Neural cell (in vitro differentiated cells): ENCODE measurements at regions not wholly inside any gene's neighbourhood (a gene's known extent, or its start where the extent isn't known, plus 50 kb on each side); places are given as distances from the start of the nearest gene placed in this dataset.

ENCODE experiments used
- H2AFZ ChIP-seq: fragments of 200-600, 300-800 bp; sonication (generic), shearing (Covaris generic); 2 replicates; pipeline ENCODE4 v1.6.0; 2014; ENCODE audit warnings: low read depth, mild to moderate bottlenecking, antibody characterized with exemption, low read length, moderate library complexity
- H3F3A ChIP-seq: fragments of 200-600 bp; shearing (Covaris generic); 2 replicates; pipeline ENCODE4 v1.6.1; 2016; ENCODE audit warnings: mild to moderate bottlenecking, moderate library complexity, mixed read lengths, antibody characterized with exemption, low read length; ENCODE audit not compliant: insufficient read depth, poor library complexity, severe bottlenecking
- H3K27ac ChIP-seq: fragments of 200-600, 300-800 bp; sonication (generic), shearing (Covaris generic); 2 replicates; pipeline ENCODE4 v1.5.1; 2014; ENCODE audit warnings: mild to moderate bottlenecking, low read length, moderate library complexity
- H3K27me3 ChIP-seq: fragments of 300-800, 200-600 bp; sonication (generic), shearing (Covaris generic); 2 replicates; pipeline ENCODE4 v1.6.0; 2014; ENCODE audit warnings: mild to moderate bottlenecking, low read depth, low read length, moderate library complexity; ENCODE audit not compliant: insufficient read depth
- H3K36me3 ChIP-seq: fragments of 300-800, 200-600 bp; sonication (generic), shearing (Covaris generic); 2 replicates; pipeline ENCODE4 v1.5.1; 2014; ENCODE audit warnings: mild to moderate bottlenecking, antibody characterized with exemption, low read length, moderate library complexity; ENCODE audit not compliant: insufficient read depth
- H3K4me2 ChIP-seq: fragments of 300-800, 200-600 bp; sonication (generic), shearing (Covaris generic); 2 replicates; pipeline ENCODE4 v1.6.0; 2014; ENCODE audit warnings: mild to moderate bottlenecking, low read length
- H3K4me3 ChIP-seq: fragments of 300-800, 200-600 bp; sonication (generic), shearing (Covaris generic); 2 replicates; pipeline ENCODE4 v1.5.1; 2014; ENCODE audit warnings: mild to moderate bottlenecking, low read length, moderate library complexity
- H3K79me2 ChIP-seq: fragments of 200-600 bp; shearing (Covaris generic); replicated peaks from 2 replicates; pipeline ENCODE4 v1.6.0; 2014; ENCODE audit warnings: mild to moderate bottlenecking, low read length, moderate library complexity; ENCODE audit not compliant: insufficient read depth
- H3K9ac ChIP-seq: fragments of 300-800, 200-600 bp; sonication (generic), shearing (Covaris generic); 2 replicates; pipeline ENCODE4 v1.6.1; 2016; ENCODE audit warnings: mild to moderate bottlenecking, low read length, mixed read lengths
- H3K9me2 ChIP-seq: fragments of 200-600 bp; shearing (Covaris generic); 2 replicates; pipeline ENCODE4 v1.6.1; 2016; ENCODE audit warnings: mild to moderate bottlenecking, low read length, mixed read lengths; ENCODE audit not compliant: insufficient read depth
- H3K9me3 ChIP-seq: fragments of 200-600, 300-800 bp; sonication (generic), shearing (Covaris generic); 2 replicates; pipeline ENCODE4 v1.6.1; 2016; ENCODE audit warnings: mild to moderate bottlenecking, mixed run types, low read length, moderate library complexity, mixed read lengths
- H4K20me1 ChIP-seq: fragments of 200-600 bp; shearing (Covaris generic); 2 replicates; pipeline ENCODE4 v1.6.1; 2016; ENCODE audit warnings: mild to moderate bottlenecking, mixed run types; ENCODE audit not compliant: insufficient read depth
- EP300 ChIP-seq: fragments of 450-650 bp; conservative IDR thresholded peaks from 2 replicates; pipeline ENCODE4 v1.6.1; 2014; ENCODE audit warnings: antibody characterized with exemption, mild to moderate bottlenecking, moderate library complexity; ENCODE audit not compliant: poor library complexity, severe bottlenecking
- EZH2 ChIP-seq: fragments of 200-600, 300-800 bp; shearing (Covaris generic), sonication (generic); IDR thresholded peaks from 2 replicates; pipeline ENCODE4 v1.6.1; 2014; ENCODE audit warnings: antibody characterized with exemption, low read length, borderline replicate concordance, mild to moderate bottlenecking; ENCODE audit not compliant: insufficient read depth, poor library complexity, severe bottlenecking
- MXI1 ChIP-seq: fragments of 450-650 bp; conservative IDR thresholded peaks from 2 replicates; pipeline ENCODE4 v1.6.1; 2014; ENCODE audit warnings: antibody characterized with exemption, mild to moderate bottlenecking; ENCODE audit not compliant: poor library complexity, severe bottlenecking
- POLR2AphosphoS5 ChIP-seq: IDR thresholded peaks from 2 replicates; pipeline ENCODE4 v1.6.1; 2012
- RAD21 ChIP-seq: fragments of 450-650 bp; conservative IDR thresholded peaks from 2 replicates; pipeline ENCODE4 v1.6.1; 2014; ENCODE audit warnings: antibody characterized with exemption, mild to moderate bottlenecking, moderate library complexity
- SMC3 ChIP-seq: fragments of 450-650 bp; conservative IDR thresholded peaks from 2 replicates; pipeline ENCODE4 v1.6.1; 2014; ENCODE audit warnings: antibody characterized with exemption, mild to moderate bottlenecking, moderate library complexity; ENCODE audit not compliant: poor library complexity
- TAF1 ChIP-seq: IDR thresholded peaks from 2 replicates; pipeline ENCODE4 v1.6.1; 2012; ENCODE audit warnings: low read depth
- TF ChIP-seq, protein P1 (sequence below): fragments of 450-650 bp; IDR thresholded peaks from 2 replicates; pipeline ENCODE4 v1.5.1; 2014; ENCODE audit warnings: antibody characterized with exemption, mild to moderate bottlenecking, moderate library complexity; ENCODE audit not compliant: poor library complexity, severe bottlenecking
- TF ChIP-seq, protein P2 (sequence below): IDR thresholded peaks from 2 replicates; pipeline ENCODE4 v1.6.1; 2012; ENCODE audit warnings: borderline replicate concordance

DNA sequence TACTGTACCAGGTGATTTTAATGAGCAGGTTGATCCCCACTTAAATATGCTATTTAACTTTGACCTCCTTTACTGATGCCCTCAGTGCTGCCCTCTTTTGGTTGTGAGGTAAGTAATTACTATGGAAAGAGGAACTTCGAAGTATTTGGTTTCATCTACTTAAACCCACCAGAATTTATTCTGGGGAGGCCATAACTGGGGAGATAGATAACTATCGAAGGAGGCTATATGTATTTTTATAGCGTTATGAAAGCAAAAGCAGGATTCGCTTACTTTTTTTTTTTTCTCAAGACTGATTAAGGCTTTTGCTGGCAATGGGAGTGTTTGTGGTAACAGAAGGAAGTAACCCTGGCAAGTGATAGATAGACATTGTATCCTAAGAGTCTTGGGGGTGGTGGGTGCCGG, 168.9 kb upstream of the CENPW start:
- no peaks in the 10 kb centered on the region for H4K20me1 ChIP-seq
- no peaks in the 10 kb centered on the region for H3K36me3 ChIP-seq
- no peaks in the 10 kb centered on the region for H3K79me2 ChIP-seq
- no peaks in the 10 kb centered on the region for H3F3A ChIP-seq
- H3K9me2 ChIP-seq, result no peaks in the 10 kb centered on the region
- TF ChIP-seq MXI1, result no peak
- TF ChIP-seq EZH2, result no peak
- TF ChIP-seq, protein P1, sequence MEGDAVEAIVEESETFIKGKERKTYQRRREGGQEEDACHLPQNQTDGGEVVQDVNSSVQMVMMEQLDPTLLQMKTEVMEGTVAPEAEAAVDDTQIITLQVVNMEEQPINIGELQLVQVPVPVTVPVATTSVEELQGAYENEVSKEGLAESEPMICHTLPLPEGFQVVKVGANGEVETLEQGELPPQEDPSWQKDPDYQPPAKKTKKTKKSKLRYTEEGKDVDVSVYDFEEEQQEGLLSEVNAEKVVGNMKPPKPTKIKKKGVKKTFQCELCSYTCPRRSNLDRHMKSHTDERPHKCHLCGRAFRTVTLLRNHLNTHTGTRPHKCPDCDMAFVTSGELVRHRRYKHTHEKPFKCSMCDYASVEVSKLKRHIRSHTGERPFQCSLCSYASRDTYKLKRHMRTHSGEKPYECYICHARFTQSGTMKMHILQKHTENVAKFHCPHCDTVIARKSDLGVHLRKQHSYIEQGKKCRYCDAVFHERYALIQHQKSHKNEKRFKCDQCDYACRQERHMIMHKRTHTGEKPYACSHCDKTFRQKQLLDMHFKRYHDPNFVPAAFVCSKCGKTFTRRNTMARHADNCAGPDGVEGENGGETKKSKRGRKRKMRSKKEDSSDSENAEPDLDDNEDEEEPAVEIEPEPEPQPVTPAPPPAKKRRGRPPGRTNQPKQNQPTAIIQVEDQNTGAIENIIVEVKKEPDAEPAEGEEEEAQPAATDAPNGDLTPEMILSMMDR, result no peak
- no peak for TF ChIP-seq POLR2AphosphoS5
- TF ChIP-seq SMC3, result no peak
- H2AFZ ChIP-seq, result no peak overlapping the region
- no peaks in the 10 kb centered on the region for H3K27me3 ChIP-seq
- no peaks in the 10 kb centered on the region for H3K9me3 ChIP-seq
- H3K9ac ChIP-seq, result no peak overlapping the region
- no peak overlapping the region for H3K27ac ChIP-seq
- H3K4me3 ChIP-seq, result no peak overlapping the region
- no peak overlapping the region for H3K4me2 ChIP-seq

- H3F3A ChIP-seq, result no peaks in the 10 kb centered on the region
- H3K4me3 ChIP-seq, result no peak overlapping the region
- H3K79me2 ChIP-seq, result no peaks in the 10 kb centered on the region
- no peaks in the 10 kb centered on the region for H3K27me3 ChIP-seq
- H3K9me2 ChIP-seq, result no peaks in the 10 kb centered on the region
- no peak overlapping the region for H3K9ac ChIP-seq
- TF ChIP-seq MXI1 (no peak), TAF1 (no peak), SMC3 (no peak), EP300 (no peak), POLR2AphosphoS5 (no peak), EZH2 (no peak), RAD21 (no peak)
- TF ChIP-seq, protein P2, sequence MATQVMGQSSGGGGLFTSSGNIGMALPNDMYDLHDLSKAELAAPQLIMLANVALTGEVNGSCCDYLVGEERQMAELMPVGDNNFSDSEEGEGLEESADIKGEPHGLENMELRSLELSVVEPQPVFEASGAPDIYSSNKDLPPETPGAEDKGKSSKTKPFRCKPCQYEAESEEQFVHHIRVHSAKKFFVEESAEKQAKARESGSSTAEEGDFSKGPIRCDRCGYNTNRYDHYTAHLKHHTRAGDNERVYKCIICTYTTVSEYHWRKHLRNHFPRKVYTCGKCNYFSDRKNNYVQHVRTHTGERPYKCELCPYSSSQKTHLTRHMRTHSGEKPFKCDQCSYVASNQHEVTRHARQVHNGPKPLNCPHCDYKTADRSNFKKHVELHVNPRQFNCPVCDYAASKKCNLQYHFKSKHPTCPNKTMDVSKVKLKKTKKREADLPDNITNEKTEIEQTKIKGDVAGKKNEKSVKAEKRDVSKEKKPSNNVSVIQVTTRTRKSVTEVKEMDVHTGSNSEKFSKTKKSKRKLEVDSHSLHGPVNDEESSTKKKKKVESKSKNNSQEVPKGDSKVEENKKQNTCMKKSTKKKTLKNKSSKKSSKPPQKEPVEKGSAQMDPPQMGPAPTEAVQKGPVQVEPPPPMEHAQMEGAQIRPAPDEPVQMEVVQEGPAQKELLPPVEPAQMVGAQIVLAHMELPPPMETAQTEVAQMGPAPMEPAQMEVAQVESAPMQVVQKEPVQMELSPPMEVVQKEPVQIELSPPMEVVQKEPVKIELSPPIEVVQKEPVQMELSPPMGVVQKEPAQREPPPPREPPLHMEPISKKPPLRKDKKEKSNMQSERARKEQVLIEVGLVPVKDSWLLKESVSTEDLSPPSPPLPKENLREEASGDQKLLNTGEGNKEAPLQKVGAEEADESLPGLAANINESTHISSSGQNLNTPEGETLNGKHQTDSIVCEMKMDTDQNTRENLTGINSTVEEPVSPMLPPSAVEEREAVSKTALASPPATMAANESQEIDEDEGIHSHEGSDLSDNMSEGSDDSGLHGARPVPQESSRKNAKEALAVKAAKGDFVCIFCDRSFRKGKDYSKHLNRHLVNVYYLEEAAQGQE, result no peak
- TF ChIP-seq, protein P1, result no peak
- H3K4me2 ChIP-seq, result no peak overlapping the region
- H3K9me3 ChIP-seq, result no peaks in the 10 kb centered on the region
- H3K36me3 ChIP-seq, result no peaks in the 10 kb centered on the region
- no peak overlapping the region for H3K27ac ChIP-seq
- no peaks in the 10 kb centered on the region for H4K20me1 ChIP-seq
- H2AFZ ChIP-seq, result no peak overlapping the region
These were observed 167.8 kb upstream of the CENPW start for GRCh38 chr6:126172131-126172530.
